ENCODE measurements at regions not wholly inside any gene's neighbourhood (a gene's known extent, or its start where the extent isn't known, plus 50 kb on each side); places are given as distances from the start of the nearest gene placed in this dataset.

- DNase-seq (ENCODE audit: low read depth), result no peak
Observed at GRCh38 chr20:40230486-40230885, 458.6 kb downstream of the MAFB start.

- DNase-seq (ENCODE audit: low read depth), result no peak
Observed at GRCh38 chr20:40225596-40225995, 463.4 kb downstream of the MAFB start.

- no peak for DNase-seq (ENCODE audit: low read depth)
Observed at GRCh38 chr20:40223810-40224209, 465.2 kb downstream of the MAFB start.

GRCh38 chr20:40218971-40219370, 470.1 kb downstream of the MAFB start:
- DNase-seq (ENCODE audit: low read depth), result no peak

GRCh38 chr20:40218316-40218969, 470.6 kb downstream of the MAFB start:
- no peak for DNase-seq (ENCODE audit: low read depth)

GRCh38 chr20:40207655-40208054, 481.4 kb downstream of the MAFB start:
- no peak for DNase-seq (ENCODE audit: low read depth)

GRCh38 chr20:40205971-40206370, 483.1 kb downstream of the MAFB start:
- DNase-seq (ENCODE audit: low read depth), result no peak

- no peak for DNase-seq (ENCODE audit: low read depth)
Observed at GRCh38 chr20:40203032-40203431, 486.0 kb downstream of the MAFB start.

GRCh38 chr20:40197691-40198090, 491.3 kb downstream of the MAFB start:
- no peak for DNase-seq (ENCODE audit: low read depth)

- DNase-seq (ENCODE audit: low read depth), result no peak
Observed at GRCh38 chr20:40196846-40197436, 492.1 kb downstream of the MAFB start.

GRCh38 chr20:40195742-40196141, 493.3 kb downstream of the MAFB start:
- DNase-seq (ENCODE audit: low read depth), result no peak

- DNase-seq (ENCODE audit: low read depth), result no peak
Observed at GRCh38 chr20:40192529-40192928, 496.5 kb downstream of the MAFB start.

GRCh38 chr20:40192081-40192480, 497.0 kb downstream of the MAFB start:
- no peak for DNase-seq (ENCODE audit: low read depth)

GRCh38 chr20:40191573-40191972, 497.5 kb downstream of the MAFB start:
- DNase-seq (ENCODE audit: low read depth), result no peak

GRCh38 chr20:40189621-40190020, 499.4 kb downstream of the MAFB start:
- DNase-seq (ENCODE audit: low read depth), result no peak

- DNase-seq (ENCODE audit: low read depth), result no peak
Observed at GRCh38 chr20:40188319-40188718, 500.7 kb downstream of the MAFB start.

GRCh38 chr20:40186826-40187225, 502.2 kb downstream of the MAFB start:
- DNase-seq (ENCODE audit: low read depth), result no peak

GRCh38 chr20:40181676-40182075, 507.4 kb downstream of the MAFB start:
- no peak for DNase-seq (ENCODE audit: low read depth)

- no peak for DNase-seq (ENCODE audit: low read depth)
Observed at GRCh38 chr20:40176098-40176841, 512.8 kb downstream of the MAFB start.

GRCh38 chr20:40175296-40175695, 513.7 kb downstream of the MAFB start:
- DNase-seq (ENCODE audit: low read depth), result no peak

- no peak for DNase-seq (ENCODE audit: low read depth)
Observed at GRCh38 chr20:40173872-40174271, 515.2 kb downstream of the MAFB start.

GRCh38 chr20:40168981-40169620, 519.9 kb downstream of the MAFB start:
- DNase-seq (ENCODE audit: low read depth), result no peak

- DNase-seq (ENCODE audit: low read depth), result no peak
Observed at GRCh38 chr20:40161391-40161790, 527.6 kb downstream of the MAFB start.

All from stimulated activated CD4-positive, alpha-beta T cell treated with anti-CD3 and anti-CD28 coated beads, Interleukin-2, amount 100 ng/mL, for 4 hours (primary cell).